ENCODE measurements at regions not wholly inside any gene's neighbourhood (a gene's known extent, or its start where the extent isn't known, plus 50 kb on each side); places are given as distances from the start of the nearest gene placed in this dataset.

DNA sequence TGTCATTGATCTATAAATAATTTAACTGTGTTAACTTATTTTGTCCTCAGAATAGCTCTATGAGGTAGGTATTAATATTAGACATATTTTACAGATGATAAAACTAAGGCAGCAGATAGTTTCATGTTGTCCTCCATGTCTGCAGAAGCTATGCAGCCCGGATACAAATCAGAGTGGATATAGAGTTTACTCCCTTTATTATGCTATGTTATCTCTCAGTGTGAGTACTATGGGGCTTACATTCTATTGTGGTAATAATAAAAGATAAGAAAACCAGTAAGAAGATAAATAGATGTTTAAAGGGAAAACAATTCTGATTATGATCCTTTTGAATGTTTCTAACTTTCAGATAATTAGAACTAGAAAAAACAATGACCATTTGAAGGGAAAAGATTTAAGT, 979.8 kb upstream of the CITED2 start:
- Histone ChIP-seq H3K9me1 (ENCODE audit: control insufficient read depth, insufficient read depth, low read length) (no peaks in the 10 kb centered on the region), H2AFZ (ENCODE audit: low read depth, low read length) (no peak overlapping the region), H3K4me2 (ENCODE audit: insufficient read depth, low read length) (no peak overlapping the region), H4K20me1 (replicated peaks; ENCODE audit: control insufficient read depth, insufficient read depth, low read length) (no peaks in the 10 kb centered on the region), H3K27me3 (ENCODE audit: control insufficient read depth in 2 of 2, insufficient read depth in 2 of 2, low read length in 2 of 2) (no peaks in the 10 kb centered on the region), H3K79me2 (ENCODE audit: control insufficient read depth, insufficient read depth, low read length) (no peaks in the 10 kb centered on the region), H3K9ac (ENCODE audit: insufficient read depth in 1 of 2, low read depth in 2 of 2, low read length in 2 of 2) (no peak overlapping the region), H3K4me3 (no peak overlapping the region), H3K4me1 (replicated peaks in 1 of 2; ENCODE audit: control insufficient read depth in 2 of 2, insufficient read depth in 2 of 2, low read length in 2 of 2) (no peaks in the 10 kb centered on the region), H3K36me3 (ENCODE audit: control insufficient read depth, insufficient read depth, low read length) (no peaks in the 10 kb centered on the region), H3K9me3 (replicated peaks; ENCODE audit: control insufficient read depth, insufficient read depth, low read depth, low read length) (no peaks in the 10 kb centered on the region), H3K27ac (ENCODE audit: extremely low read depth, low read depth, low read length) (no peak overlapping the region)
- in situ Hi-C loops (cut with MboI): no loop called here
- ATAC-seq (no peak), DNase-seq (ENCODE audit: extremely low read depth in 1 of 4, low spot score in 3 of 4) (no peak), FAIRE-seq (no peak)
- intact Hi-C loops (cut with micrococcal nuclease): no loop called here
- WGBS (ENCODE audit: insufficient coverage, low coverage, missing lambda C conversion rate): 53% methylated on average over 1 of the region's 1 CpG
- no peak for TF ChIP-seq BACH1 (tag; IDR thresholded peaks at IDR 0.05)
- TF ChIP-seq ZNF707 (CRISPR knock-in tag; conservative IDR thresholded peaks at IDR 0.05): no peak
- no peak for TF ChIP-seq MTA1 (IDR thresholded peaks at IDR 0.05; ENCODE audit: borderline replicate concordance)
- TF ChIP-seq ZNF696 (CRISPR knock-in tag; conservative IDR thresholded peaks at IDR 0.05): no peak
- TF ChIP-seq CREB1 (IDR thresholded peaks at IDR 0.05): no peak
- no peak for TF ChIP-seq CREB1 (CRISPR knock-in tag; IDR thresholded peaks at IDR 0.05)
- no peak for TF ChIP-seq SMAD4 (CRISPR knock-in tag; conservative IDR thresholded peaks at IDR 0.05)
- ChIA-PET POLR2A (interaction anchor here (2.4 kb wide), 1 partner anchor 10 kb away, joined by 9 read pairs; no protein-coding TSS in a partner anchor), CTCF (ENCODE audit: low intra/inter-chr PET ratio) (no interaction called here)
- BruUV-seq (replicated peaks): no TSS peak

DNA sequence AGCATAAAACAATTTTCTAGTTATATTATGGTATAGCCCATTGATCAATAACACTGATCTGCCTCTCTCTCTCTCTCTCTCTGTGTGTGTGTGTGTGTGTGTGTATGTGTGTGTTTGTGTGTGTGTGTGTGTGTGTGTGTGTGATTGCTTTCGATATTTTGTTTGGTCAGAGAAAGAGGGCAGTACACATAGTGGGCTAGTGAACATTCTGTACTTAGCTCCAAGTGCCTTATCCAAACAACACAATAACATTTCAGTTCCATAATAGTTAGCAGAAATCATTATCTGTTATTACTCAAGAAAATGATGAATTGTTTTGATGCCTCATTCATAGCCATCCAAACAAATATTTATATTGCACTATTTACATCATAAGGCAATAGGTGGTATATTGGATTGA, 979.1 kb upstream of the CITED2 start:
- no peaks in the 10 kb centered on the region for H3K79me2 ChIP-seq (ENCODE audit: control insufficient read depth, insufficient read depth, low read length)
- H3K9ac ChIP-seq (ENCODE audit: insufficient read depth in 1 of 2, low read depth in 2 of 2, low read length in 2 of 2): no peak overlapping the region
- FAIRE-seq: no peak
- H3K27ac ChIP-seq (ENCODE audit: extremely low read depth, low read depth, low read length): no peak overlapping the region
- H3K9me3 ChIP-seq (replicated peaks; ENCODE audit: control insufficient read depth, insufficient read depth, low read depth, low read length): no peaks in the 10 kb centered on the region
- H3K4me2 ChIP-seq (ENCODE audit: insufficient read depth, low read length): no peak overlapping the region
- in situ Hi-C loops (cut with MboI) (no loop called here), intact Hi-C loops (cut with micrococcal nuclease) (no loop called here)
- no peak for DNase-seq (ENCODE audit: extremely low read depth in 1 of 4, low spot score in 3 of 4)
- no peaks in the 10 kb centered on the region for H4K20me1 ChIP-seq (replicated peaks; ENCODE audit: control insufficient read depth, insufficient read depth, low read length)
- ChIA-PET POLR2A (interaction anchor here (2.4 kb wide), 1 partner anchor 9 kb away, joined by 9 read pairs; no protein-coding TSS in a partner anchor), CTCF (ENCODE audit: low intra/inter-chr PET ratio) (no interaction called here)
- 62% methylated on average over 1 of the region's 1 CpG for WGBS (ENCODE audit: insufficient coverage, low coverage, missing lambda C conversion rate)
- H3K4me1 ChIP-seq (replicated peaks in 1 of 2; ENCODE audit: control insufficient read depth in 2 of 2, insufficient read depth in 2 of 2, low read length in 2 of 2): no peaks in the 10 kb centered on the region
- no TSS peak for BruUV-seq (replicated peaks)
- H2AFZ ChIP-seq (ENCODE audit: low read depth, low read length): no peak overlapping the region
- no peaks in the 10 kb centered on the region for H3K9me1 ChIP-seq (ENCODE audit: control insufficient read depth, insufficient read depth, low read length)
- H3K36me3 ChIP-seq (ENCODE audit: control insufficient read depth, insufficient read depth, low read length): no peaks in the 10 kb centered on the region
- no peak for ATAC-seq
- no peaks in the 10 kb centered on the region for H3K27me3 ChIP-seq (ENCODE audit: control insufficient read depth in 2 of 2, insufficient read depth in 2 of 2, low read length in 2 of 2)
- no peak overlapping the region for H3K4me3 ChIP-seq
- TF ChIP-seq, protein P1, sequence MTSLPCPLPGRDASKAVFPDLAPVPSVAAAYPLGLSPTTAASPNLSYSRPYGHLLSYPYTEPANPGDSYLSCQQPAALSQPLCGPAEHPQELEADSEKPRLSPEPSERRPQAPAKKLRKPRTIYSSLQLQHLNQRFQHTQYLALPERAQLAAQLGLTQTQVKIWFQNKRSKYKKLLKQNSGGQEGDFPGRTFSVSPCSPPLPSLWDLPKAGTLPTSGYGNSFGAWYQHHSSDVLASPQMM (CRISPR knock-in tag; IDR thresholded peaks at IDR 0.05): no peak
- no peak for TF ChIP-seq HMG20B (CRISPR knock-in tag; IDR thresholded peaks at IDR 0.05)
- TF ChIP-seq CREM (IDR thresholded peaks at IDR 0.05; ENCODE audit: low read depth): no peak
- no peak for TF ChIP-seq ZKSCAN8 (CRISPR knock-in tag; IDR thresholded peaks at IDR 0.05)
- TF ChIP-seq MCM3 (IDR thresholded peaks at IDR 0.05): no peak
- TF ChIP-seq ZNF699 (CRISPR knock-in tag; IDR thresholded peaks at IDR 0.05; ENCODE audit: insufficient replicate concordance): no peak
- no peak for TF ChIP-seq NCOR1 (IDR thresholded peaks at IDR 0.05)
- TF ChIP-seq DDX20 (tag; IDR thresholded peaks at IDR 0.05; ENCODE audit: low read depth): no peak
- no peak for TF ChIP-seq COPS2 (conservative IDR thresholded peaks at IDR 0.05)
- no peak for TF ChIP-seq HEY1 (CRISPR knock-in tag; IDR thresholded peaks at IDR 0.05; ENCODE audit: borderline replicate concordance)
- no peak for TF ChIP-seq CEBPB (tag; IDR thresholded peaks at IDR 0.05)
- no peak for TF ChIP-seq JUND (IDR thresholded peaks at IDR 0.05; ENCODE audit: borderline replicate concordance, low read depth, low read length)
- no peak for TF ChIP-seq JUND (tag; IDR thresholded peaks at IDR 0.05; ENCODE audit: borderline replicate concordance, low read depth, low read length)
- TF ChIP-seq MIER1 (IDR thresholded peaks at IDR 0.05; ENCODE audit: low read depth): no peak

All from K562 (cell line).